Testis (tissue), 2 donors: ENCODE measurements at regions not wholly inside any gene's neighbourhood (a gene's known extent, or its start where the extent isn't known, plus 50 kb on each side); places are given as distances from the start of the nearest gene placed in this dataset.

Experiments
- POLR2A ChIP-seq: fragments of 450-650 bp; IDR thresholded peaks from one replicate; pipeline ENCODE4 v1.6.1; 2017; ENCODE audit warnings: antibody characterized with exemption, mild to moderate bottlenecking, moderate library complexity
- TF ChIP-seq, protein P1 (sequence below), 3 experiments: fragments of 450-650 bp in 2 of 3; fragments of 200-600 bp in 1 of 3; sonication (generic) in 1 of 3; IDR thresholded peaks; one replicate each; pipeline ENCODE4 v1.5.1; 2016 to 2019; ENCODE audit warnings: antibody characterized with exemption in 3 of 3, mild to moderate bottlenecking in 2 of 3, moderate library complexity in 1 of 3

DNA sequence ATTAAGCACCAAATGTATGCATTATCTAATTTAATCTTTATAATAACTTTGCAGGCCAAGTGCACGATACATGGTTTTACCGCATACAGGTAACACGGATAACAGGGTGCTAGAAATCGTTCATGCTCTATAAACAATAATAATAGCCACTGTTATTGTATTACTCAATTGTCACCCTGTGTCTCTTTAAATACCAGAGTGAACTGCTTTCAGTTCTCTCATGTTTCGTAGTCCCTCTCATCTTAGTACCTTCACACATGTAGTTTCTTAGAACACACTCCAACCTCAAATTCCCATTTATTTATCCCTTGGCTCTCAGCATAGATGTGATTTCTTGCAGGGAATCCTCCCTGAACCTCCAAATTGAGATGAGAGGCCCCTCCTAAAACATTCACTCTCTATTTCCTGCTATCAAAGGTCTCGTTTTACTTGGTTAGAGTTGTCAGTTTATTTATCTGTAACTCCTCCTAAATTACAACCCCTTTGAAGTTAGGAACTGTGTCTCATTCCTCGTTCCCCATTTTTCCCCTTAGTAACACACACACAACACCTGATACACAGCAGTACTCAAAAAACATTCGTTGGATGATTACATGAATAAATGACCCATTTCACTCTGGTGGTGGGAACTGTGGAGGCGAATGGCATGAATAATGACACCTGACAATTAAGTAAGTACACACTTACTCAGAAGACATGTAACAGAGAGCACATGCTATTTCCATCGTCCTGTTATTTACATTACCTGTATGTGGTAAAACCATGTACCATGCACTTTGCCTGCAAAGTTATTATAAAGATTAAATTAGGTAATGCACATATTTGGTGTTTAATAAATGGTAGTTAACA, 134.6 kb downstream of the BTG1 start:
- TF ChIP-seq, protein P1, sequence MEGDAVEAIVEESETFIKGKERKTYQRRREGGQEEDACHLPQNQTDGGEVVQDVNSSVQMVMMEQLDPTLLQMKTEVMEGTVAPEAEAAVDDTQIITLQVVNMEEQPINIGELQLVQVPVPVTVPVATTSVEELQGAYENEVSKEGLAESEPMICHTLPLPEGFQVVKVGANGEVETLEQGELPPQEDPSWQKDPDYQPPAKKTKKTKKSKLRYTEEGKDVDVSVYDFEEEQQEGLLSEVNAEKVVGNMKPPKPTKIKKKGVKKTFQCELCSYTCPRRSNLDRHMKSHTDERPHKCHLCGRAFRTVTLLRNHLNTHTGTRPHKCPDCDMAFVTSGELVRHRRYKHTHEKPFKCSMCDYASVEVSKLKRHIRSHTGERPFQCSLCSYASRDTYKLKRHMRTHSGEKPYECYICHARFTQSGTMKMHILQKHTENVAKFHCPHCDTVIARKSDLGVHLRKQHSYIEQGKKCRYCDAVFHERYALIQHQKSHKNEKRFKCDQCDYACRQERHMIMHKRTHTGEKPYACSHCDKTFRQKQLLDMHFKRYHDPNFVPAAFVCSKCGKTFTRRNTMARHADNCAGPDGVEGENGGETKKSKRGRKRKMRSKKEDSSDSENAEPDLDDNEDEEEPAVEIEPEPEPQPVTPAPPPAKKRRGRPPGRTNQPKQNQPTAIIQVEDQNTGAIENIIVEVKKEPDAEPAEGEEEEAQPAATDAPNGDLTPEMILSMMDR (IDR thresholded peaks at IDR 0.05): no peak
- TF ChIP-seq POLR2A: no peak
